Ishikawa (cell line): ENCODE measurements at regions not wholly inside any gene's neighbourhood (a gene's known extent, or its start where the extent isn't known, plus 50 kb on each side); places are given as distances from the start of the nearest gene placed in this dataset.

Experiments used
- CREB1 ChIP-seq: IDR thresholded peaks from 2 replicates; pipeline ENCODE4 v1.6.1; 2012; ENCODE audit warnings: low read depth
- EP300 ChIP-seq: IDR thresholded peaks from 2 replicates; pipeline ENCODE4 v1.6.1; 2012; ENCODE audit warnings: borderline replicate concordance
- NFIC ChIP-seq: IDR thresholded peaks from 2 replicates; pipeline ENCODE4 v1.6.1; 2012
- RAD21 ChIP-seq: IDR thresholded peaks from 2 replicates; pipeline ENCODE4 v1.6.1; 2012; ENCODE audit warnings: low read depth
- YY1 ChIP-seq: IDR thresholded peaks from 2 replicates; pipeline ENCODE4 v1.6.1; 2012; ENCODE audit warnings: low read depth
- ZBTB7A ChIP-seq: IDR thresholded peaks from 2 replicates; pipeline ENCODE4 v1.6.1; 2012; ENCODE audit warnings: low read depth
- TF ChIP-seq, protein P1 (sequence below): IDR thresholded peaks from 2 replicates; pipeline ENCODE4 v1.6.1; 2012; ENCODE audit warnings: low read depth, mild to moderate bottlenecking

DNA sequence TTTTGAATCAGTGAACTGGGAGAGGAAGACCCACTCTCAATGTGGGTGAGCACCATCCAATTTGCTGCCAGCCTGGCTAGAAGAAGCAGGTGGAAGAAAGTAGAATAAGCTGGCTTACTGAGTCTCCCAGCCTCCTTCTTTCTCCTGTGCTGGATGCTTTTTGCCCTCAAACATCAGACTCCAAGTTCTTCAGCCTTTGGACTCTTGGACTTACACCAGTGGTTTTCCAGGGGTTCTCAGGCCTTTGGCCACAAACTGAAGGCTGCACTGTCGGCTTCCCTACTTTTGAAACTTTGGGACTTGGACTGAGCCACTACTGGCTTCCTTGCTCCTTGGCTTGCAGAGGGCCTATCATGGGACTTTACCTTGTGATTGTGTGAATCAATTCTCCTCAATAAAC is 804.2 kb upstream of the SLITRK1 start:
- no peak for TF ChIP-seq YY1
- no peak for TF ChIP-seq CREB1
- no peak for TF ChIP-seq RAD21
- no peak for TF ChIP-seq ZBTB7A
- no peak for TF ChIP-seq NFIC
- TF ChIP-seq EP300 = no peak
- TF ChIP-seq, protein P1, sequence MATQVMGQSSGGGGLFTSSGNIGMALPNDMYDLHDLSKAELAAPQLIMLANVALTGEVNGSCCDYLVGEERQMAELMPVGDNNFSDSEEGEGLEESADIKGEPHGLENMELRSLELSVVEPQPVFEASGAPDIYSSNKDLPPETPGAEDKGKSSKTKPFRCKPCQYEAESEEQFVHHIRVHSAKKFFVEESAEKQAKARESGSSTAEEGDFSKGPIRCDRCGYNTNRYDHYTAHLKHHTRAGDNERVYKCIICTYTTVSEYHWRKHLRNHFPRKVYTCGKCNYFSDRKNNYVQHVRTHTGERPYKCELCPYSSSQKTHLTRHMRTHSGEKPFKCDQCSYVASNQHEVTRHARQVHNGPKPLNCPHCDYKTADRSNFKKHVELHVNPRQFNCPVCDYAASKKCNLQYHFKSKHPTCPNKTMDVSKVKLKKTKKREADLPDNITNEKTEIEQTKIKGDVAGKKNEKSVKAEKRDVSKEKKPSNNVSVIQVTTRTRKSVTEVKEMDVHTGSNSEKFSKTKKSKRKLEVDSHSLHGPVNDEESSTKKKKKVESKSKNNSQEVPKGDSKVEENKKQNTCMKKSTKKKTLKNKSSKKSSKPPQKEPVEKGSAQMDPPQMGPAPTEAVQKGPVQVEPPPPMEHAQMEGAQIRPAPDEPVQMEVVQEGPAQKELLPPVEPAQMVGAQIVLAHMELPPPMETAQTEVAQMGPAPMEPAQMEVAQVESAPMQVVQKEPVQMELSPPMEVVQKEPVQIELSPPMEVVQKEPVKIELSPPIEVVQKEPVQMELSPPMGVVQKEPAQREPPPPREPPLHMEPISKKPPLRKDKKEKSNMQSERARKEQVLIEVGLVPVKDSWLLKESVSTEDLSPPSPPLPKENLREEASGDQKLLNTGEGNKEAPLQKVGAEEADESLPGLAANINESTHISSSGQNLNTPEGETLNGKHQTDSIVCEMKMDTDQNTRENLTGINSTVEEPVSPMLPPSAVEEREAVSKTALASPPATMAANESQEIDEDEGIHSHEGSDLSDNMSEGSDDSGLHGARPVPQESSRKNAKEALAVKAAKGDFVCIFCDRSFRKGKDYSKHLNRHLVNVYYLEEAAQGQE = no peak
